ENCODE measurements at regions not wholly inside any gene's neighbourhood (a gene's known extent, or its start where the extent isn't known, plus 50 kb on each side); places are given as distances from the start of the nearest gene placed in this dataset.
"Not testable (repeated sequence)": the region's sequence is repeated elsewhere in the genome, so short reads cannot be mapped to it uniquely, and the experiment has no call there.

GRCh38 chr3:160098261-160098908 is 109.8 kb downstream of the IL12A start:
- DNase-seq: no peak

GRCh38 chr3:160098926-160099626 is 110.4 kb downstream of the IL12A start:
- DNase-seq: no peak

GRCh38 chr3:160099834-160100233 is 111.2 kb downstream of the IL12A start:
- peak in 1 of 2 donors; percentile 53 for DNase-seq

DNA sequence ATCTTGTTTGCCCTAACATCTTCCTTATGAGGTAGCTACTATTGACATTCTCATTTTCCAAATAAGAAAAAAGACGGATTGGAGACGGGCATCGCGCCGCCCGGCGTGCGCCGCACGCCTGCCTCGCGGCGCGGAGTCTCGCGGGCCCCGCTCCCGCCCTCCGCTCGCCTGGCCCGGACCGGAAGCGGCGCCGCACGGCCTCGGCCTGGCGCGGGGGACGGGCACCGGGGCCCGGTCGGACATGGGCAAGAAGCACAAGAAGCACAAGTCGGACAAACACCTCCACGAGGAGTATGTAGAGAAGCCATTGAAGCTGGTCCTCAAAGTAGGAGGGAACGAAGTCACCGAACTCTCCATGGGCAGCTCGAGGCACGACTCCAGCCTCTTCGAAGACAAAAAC is 112.0 kb downstream of the IL12A start:
- DNase-seq: no peak

DNA sequence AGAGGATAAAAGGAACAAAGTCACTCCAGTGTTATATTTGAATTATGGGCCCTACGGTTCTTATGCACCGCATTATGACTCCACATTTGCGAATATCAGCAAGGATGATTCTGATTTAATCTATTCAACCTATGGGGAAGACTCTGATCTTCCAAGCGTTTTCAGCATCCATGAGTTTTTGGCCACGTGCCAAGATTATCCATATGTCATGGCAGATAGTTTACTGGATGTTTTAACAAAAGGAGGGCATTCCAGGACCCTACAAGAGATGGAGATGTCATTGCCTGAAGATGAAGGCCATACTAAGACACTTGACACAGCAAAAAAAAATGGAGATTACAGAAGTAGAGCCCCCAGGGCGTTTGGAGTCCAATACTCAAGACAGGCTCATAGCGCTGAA is 113.4 kb downstream of the IL12A start:
- not testable (repeated sequence) for DNase-seq

- DNase-seq: no peak
These were observed 114.8 kb downstream of the IL12A start for GRCh38 chr3:160103397-160103796.

- peak in 1 of 2 donors; percentile 76 for DNase-seq
These were observed 117.4 kb downstream of the IL12A start for GRCh38 chr3:160105907-160106584.

DNA sequence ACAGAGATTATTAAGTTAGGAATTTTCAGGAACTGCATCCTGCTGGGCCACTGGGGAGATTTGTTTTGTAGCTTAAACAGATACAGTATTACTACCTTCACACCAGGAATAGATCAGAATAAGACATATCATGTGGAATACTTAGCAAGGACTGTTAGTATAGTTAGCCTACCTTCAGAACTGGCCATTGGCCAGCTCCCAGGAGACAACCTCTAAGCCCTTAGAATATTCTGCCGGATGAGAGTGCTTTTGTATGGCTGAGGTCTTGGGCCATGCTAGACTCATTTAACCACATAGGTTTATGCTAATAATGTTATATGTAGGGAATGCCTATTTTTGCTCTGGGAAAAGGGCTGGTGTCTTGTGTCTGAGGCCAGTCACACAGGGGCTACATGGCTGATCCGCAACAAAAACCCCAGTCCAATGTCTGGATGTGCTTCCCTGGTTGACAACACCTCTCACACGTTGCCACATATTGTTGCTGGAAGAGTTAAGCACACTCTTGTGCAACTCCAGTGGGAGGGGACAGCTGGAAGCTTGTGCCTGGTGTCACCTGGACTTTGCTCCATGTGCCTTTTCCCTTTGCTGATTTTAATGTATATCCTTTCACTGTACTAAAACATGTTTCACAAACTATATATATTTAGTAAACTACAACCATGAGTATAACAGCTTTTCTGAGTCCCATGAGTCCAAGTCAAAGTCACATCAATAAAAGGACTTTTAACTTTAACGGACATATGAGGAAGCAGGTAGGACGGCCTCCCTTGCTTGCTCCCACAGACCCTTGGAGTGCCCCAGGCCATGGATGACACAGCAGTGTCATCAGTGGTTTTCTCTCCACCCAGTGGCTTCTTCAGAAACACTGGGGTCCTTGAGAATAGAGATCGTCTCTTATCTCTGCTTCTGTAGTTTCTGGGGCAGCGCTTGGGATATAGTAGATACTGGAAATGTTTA is 118.0 kb upstream of the C3orf80 start:
- DNase-seq: no peak

GRCh38 chr3:160108362-160108761 is 116.9 kb upstream of the C3orf80 start:
- no peak for DNase-seq

DNA sequence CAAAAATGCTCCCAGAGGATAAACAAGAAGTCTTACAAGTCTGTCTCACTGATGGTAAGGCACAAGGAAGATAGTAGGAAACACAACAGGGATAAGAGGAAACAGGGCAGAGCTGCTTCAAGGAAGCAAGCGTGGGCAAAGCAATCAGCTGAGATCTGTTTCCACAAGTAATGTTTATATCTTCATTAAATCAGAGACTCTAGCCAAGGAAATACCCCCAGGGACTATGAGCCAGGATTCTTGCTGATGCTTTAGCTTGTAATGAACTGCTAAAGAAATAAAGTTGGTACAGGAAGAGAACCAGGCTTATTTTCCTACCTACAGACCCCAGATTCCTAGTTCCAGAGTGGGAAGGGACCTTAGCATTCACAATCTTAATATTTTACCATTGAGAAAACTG is 112.7 kb upstream of the C3orf80 start:
- no peak for DNase-seq

- no peak for DNase-seq
These were observed 112.2 kb upstream of the C3orf80 start for GRCh38 chr3:160112996-160113395.

DNA sequence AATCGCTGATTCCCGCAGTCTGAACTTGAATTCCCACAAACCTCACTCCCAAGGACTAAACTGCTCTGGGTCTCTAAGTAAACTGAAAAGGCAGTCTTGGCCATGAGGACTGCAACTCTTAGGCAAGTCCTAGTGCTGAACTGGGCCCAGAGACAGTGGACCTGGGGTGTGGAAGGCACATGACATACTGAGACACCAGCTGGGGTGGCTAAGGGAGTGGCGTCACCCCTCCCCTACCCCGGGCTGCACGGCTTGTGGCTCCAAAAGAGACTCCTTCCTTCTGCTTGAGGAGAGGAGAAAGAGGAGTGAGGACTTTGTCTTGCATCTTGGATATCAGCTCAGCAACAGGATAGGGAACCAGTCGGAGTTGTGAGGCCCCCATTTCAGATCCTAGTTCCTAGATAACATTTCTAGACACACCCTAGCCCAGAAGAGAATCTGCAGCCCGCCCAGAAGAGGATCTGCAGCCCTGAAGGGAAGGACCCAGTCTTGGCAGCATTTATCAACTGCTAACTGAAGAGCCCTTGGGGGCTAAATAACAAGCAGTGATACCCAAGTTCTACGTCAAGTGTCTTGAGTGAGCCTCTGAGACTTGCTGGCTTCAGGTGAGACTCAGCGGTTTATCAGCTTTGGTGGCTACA is 110.7 kb upstream of the C3orf80 start:
- no peak for DNase-seq

DNA sequence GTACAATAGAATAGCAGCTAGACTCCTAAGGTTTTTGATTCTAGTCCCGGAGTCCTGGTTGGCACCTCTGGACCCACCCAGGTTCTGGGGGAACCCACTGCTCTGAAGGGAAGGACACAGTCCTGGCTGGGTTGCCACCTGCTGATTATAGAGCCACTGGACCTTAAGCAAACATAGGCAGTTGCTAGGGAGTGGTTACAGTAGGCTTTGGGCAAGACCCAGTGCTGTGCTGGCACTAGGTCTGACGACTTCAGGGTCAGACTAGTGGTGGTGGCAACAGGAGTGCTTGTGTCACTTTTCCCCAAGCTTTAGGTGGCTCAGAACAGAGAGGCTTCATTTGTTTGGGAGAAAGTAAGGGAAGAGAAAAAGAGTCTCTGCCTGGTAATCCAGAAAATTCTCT is 109.8 kb upstream of the C3orf80 start:
- no peak for DNase-seq

DNA sequence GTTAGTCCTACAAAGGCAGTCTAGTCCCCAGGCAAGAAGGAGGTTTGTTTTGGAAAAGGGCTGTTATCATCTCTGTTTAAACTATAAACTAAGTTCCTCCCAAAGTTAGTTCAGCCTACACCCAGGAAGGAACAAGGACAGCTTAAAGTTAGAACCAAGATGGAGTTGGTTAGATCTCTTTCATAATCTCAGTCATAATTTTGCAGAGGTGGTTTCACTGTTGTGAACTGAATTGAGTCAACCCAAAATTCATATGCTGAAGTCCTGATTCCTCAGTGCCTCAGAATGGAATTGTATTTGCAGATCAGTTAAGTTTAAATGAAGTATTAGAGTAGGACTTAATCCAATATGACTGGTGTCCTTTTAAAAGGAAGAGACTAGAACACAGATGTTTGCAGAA is 101.0 kb upstream of the C3orf80 start:
- DNase-seq: no peak

- no peak for DNase-seq
These were observed 100.0 kb upstream of the C3orf80 start for GRCh38 chr3:160125258-160125657.

GRCh38 chr3:160126051-160126450 is 99.2 kb upstream of the C3orf80 start:
- no peak for DNase-seq

GRCh38 chr3:160126761-160127160 is 98.5 kb upstream of the C3orf80 start:
- no peak for DNase-seq

- no peak for DNase-seq
These were observed 97.9 kb upstream of the C3orf80 start for GRCh38 chr3:160127308-160127707.

DNA sequence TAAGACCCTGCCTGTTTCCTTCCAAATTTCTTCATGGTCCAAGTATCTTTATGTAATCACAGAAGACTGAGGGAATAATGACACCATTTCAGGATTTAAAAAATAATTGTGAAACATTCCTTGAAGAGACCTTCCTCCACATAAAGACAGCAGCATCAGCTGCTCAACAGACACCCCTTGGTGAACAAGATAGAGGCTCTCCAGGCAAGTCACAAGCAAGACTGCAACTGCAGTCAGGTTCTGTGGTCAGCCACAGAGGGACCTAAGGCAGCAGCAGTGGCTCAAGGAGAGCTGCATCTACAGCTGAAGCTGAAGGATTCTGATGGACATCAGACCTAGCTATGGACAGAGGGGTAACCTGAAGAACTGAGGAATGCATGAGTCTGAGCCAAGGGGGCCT is 97.2 kb upstream of the C3orf80 start:
- DNase-seq: no peak

- DNase-seq: peak in 1 of 2 donors; percentile 91
These were observed 95.7 kb upstream of the C3orf80 start for GRCh38 chr3:160129459-160130061.

DNA sequence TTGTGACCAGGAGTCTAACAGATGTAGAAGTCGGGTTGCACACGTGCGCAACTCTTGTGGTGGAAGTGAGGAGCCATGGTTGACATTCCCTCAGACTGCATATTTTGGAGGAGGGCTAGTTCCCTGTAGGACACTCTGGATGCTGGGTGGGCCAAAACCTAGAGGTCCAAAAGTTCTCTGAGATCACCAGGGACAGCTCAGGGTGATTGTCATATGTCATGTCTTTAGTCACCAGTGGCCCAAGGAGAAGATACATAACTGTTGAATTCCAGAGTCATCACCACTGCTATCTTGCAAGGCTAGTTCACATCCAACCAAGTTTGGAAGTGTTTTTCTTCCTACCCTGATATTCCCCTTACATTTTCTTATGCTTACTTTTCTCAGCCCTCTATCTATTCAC is 95.2 kb upstream of the C3orf80 start:
- DNase-seq: no peak

DNA sequence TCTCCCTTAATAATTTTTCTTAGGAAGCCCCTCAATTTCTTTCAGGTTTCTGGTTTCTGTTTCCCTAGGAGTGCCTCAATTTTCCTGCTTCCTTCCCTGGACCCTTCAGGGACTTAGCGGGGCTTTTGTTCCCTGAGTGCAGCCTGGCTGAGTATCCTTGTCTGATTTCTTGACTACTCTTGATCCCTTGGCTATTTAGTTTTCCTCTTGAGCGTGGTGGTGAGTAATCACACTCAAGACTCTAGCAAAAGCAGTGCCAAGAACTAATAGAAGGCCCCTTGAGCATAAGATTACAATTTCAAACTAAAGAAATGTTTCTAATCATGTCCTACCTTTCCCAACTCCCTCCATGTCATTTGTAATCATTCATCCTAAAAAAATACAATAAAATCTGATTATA is 94.3 kb upstream of the C3orf80 start:
- no peak for DNase-seq

Measured in bone marrow (tissue), 2 donors.